PC-9 (cell line): ENCODE measurements at regions not wholly inside any gene's neighbourhood (a gene's known extent, or its start where the extent isn't known, plus 50 kb on each side); places are given as distances from the start of the nearest gene placed in this dataset.

Experiments
- CTCF ChIP-seq: fragments of 200-600 bp; sonication (generic); conservative IDR thresholded peaks from 2 replicates; pipeline ENCODE4 v1.6.1; 2017; ENCODE audit warnings: mixed run types, antibody characterized with exemption, mild to moderate bottlenecking, moderate library complexity
- EZH2 ChIP-seq: fragments of 200-600 bp; sonication (generic); IDR thresholded peaks from 2 replicates; pipeline ENCODE4 v1.8.0; 2017; ENCODE audit warnings: antibody characterized with exemption, low read depth

- TF ChIP-seq EZH2 (no peak), CTCF (no peak)
These were observed 150.2 kb downstream of the TTC6 start for GRCh38 chr14:37745657-37746056.
